IMR-90 (cell line): ENCODE measurements at regions not wholly inside any gene's neighbourhood (a gene's known extent, or its start where the extent isn't known, plus 50 kb on each side); places are given as distances from the start of the nearest gene placed in this dataset.
"Not testable (repeated sequence)": the region's sequence is repeated elsewhere in the genome, so short reads cannot be mapped to it uniquely, and the experiment has no call there.

Source experiments
- BHLHE40 ChIP-seq: fragments of 150-350 bp; IDR thresholded peaks from 2 replicates; pipeline ENCODE4 v1.6.1; 2016; ENCODE audit warnings: mild to moderate bottlenecking, low read depth, low read length
- CEBPB ChIP-seq: IDR thresholded peaks from 2 replicates; pipeline ENCODE4 v1.6.1; 2012; ENCODE audit warnings: low read depth, low read length, improper control_type of control experiment
- CHD1 ChIP-seq: IDR thresholded peaks from 2 replicates; pipeline ENCODE4 v1.6.1; 2012; ENCODE audit warnings: low read depth, low read length, improper control_type of control experiment
- CTCF ChIP-seq: conservative IDR thresholded peaks from 2 replicates; pipeline ENCODE4 v1.5.1; 2012; ENCODE audit warnings: mild to moderate bottlenecking, low read depth, low read length, improper control_type of control experiment
- ELK1 ChIP-seq: fragments of 150-350 bp; IDR thresholded peaks from 2 replicates; pipeline ENCODE4 v1.6.1; 2016; ENCODE audit warnings: low read depth, mild to moderate bottlenecking, low read length, moderate library complexity, borderline replicate concordance
- FOS ChIP-seq: fragments of 150-350 bp; IDR thresholded peaks from 2 replicates; pipeline ENCODE4 v1.6.1; 2016; ENCODE audit warnings: low read depth, low read length
- MXI1 ChIP-seq: IDR thresholded peaks from 2 replicates; pipeline ENCODE4 v1.6.1; 2012; ENCODE audit warnings: low read depth, mild to moderate bottlenecking, low read length, moderate library complexity, borderline replicate concordance
- NFE2L2 ChIP-seq: fragments of 150-350 bp; IDR thresholded peaks from 2 replicates; pipeline ENCODE4 v1.6.1; 2016; ENCODE audit warnings: low read depth, mild to moderate bottlenecking, low read length
- POLR2A ChIP-seq: IDR thresholded peaks from 2 replicates; pipeline ENCODE4 v1.6.1; 2012; ENCODE audit warnings: mild to moderate bottlenecking, low read depth, low read length
- RCOR1 ChIP-seq: IDR thresholded peaks from 2 replicates; pipeline ENCODE4 v1.6.1; 2012; ENCODE audit warnings: mild to moderate bottlenecking, low read length, improper control_type of control experiment; ENCODE audit not compliant: insufficient replicate concordance
- SMC3 ChIP-seq: fragments of 150-350 bp; IDR thresholded peaks from 2 replicates; pipeline ENCODE4 v1.6.1; 2016; ENCODE audit warnings: low read depth, mild to moderate bottlenecking, antibody characterized with exemption, low read length, moderate library complexity
- USF2 ChIP-seq: fragments of 150-350 bp; IDR thresholded peaks from 2 replicates; pipeline ENCODE4 v1.6.1; 2017; ENCODE audit warnings: mild to moderate bottlenecking, antibody characterized with exemption, low read length, low read depth

- TF ChIP-seq CTCF, FOS, POLR2A, RCOR1, BHLHE40, USF2, CEBPB, CHD1, MXI1, SMC3, NFE2L2, ELK1: not testable (repeated sequence)
Measured at GRCh38 chr2:131618320-131618719, 90.6 kb downstream of the CCDC74A start.
